ENCODE measurements at regions not wholly inside any gene's neighbourhood (a gene's known extent, or its start where the extent isn't known, plus 50 kb on each side); places are given as distances from the start of the nearest gene placed in this dataset.
A peak's percentile ranks its signal among the peaks of the same experiment; 100 is the strongest.

- intact Hi-C loops (cut with DNase I) = loop anchor here (5.0 to 10.0 kb wide), 3 partner anchors 145 to 978 kb away; no protein-coding TSS in a partner anchor
- no peak overlapping the region for H3K27ac ChIP-seq (replicated peaks in 1 of 4)
- 97% methylated on average over 5 of the region's 5 CpGs for WGBS
Measured at GRCh38 chr2:234139755-234140154, 89.3 kb downstream of the SPP2 start.

DNA sequence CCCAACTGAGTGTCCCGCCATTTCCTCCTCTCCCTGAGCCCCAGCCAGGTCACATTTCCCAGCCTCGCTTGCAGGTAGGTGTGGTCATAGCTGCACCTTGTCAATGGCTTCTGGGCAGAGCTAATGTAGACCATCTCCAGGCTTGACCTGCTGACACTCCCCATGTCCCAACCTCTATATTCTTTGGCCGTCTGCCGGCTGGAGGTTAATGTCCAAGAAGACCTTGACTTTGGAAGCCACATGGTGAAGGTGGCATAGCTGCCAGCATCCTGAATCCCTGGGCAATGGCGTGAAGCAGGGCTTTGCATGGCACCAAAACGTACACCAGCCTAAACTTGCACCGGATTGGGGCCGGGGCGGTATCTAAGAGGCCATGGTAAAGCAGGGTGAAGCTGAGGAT, 88.3 kb downstream of the SPP2 start:
- Histone ChIP-seq H3K4me3 (no peak overlapping the region), H3K36me3 (no peaks in the 10 kb centered on the region), H3K9me3 (peaks cover 0 to 6% (median 0%) of the 10 kb centered on the region in 4 donors), H3K27me3 (peaks cover 0 to 20% (median 0%) of the 10 kb centered on the region in 4 donors), H3K4me1 (no peaks in the 10 kb centered on the region), H3K27ac (replicated peaks in 1 of 4) (no peak overlapping the region)
- TF ChIP-seq, protein P1, sequence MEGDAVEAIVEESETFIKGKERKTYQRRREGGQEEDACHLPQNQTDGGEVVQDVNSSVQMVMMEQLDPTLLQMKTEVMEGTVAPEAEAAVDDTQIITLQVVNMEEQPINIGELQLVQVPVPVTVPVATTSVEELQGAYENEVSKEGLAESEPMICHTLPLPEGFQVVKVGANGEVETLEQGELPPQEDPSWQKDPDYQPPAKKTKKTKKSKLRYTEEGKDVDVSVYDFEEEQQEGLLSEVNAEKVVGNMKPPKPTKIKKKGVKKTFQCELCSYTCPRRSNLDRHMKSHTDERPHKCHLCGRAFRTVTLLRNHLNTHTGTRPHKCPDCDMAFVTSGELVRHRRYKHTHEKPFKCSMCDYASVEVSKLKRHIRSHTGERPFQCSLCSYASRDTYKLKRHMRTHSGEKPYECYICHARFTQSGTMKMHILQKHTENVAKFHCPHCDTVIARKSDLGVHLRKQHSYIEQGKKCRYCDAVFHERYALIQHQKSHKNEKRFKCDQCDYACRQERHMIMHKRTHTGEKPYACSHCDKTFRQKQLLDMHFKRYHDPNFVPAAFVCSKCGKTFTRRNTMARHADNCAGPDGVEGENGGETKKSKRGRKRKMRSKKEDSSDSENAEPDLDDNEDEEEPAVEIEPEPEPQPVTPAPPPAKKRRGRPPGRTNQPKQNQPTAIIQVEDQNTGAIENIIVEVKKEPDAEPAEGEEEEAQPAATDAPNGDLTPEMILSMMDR (IDR thresholded peaks at IDR 0.05) = no peak
- no peak for TF ChIP-seq POLR2A (IDR thresholded peaks at IDR 0.05; ENCODE audit: low read depth)
- no peak for TF ChIP-seq EP300 (IDR thresholded peaks at IDR 0.05)
- no peak for TF ChIP-seq POLR2AphosphoS5 (IDR thresholded peaks at IDR 0.05)
- intact Hi-C loops (cut with DNase I) = loop anchor here (5.0 to 10.0 kb wide), 3 partner anchors 146 to 978 kb away; no protein-coding TSS in a partner anchor
- DNase-seq (ENCODE audit: extremely low spot score) = no peak
- WGBS = 92% methylated on average over 4 of the region's 9 CpGs

More at GRCh38 chr2:234139755-234140154, 89.3 kb downstream of the SPP2 start:
- no peak for DNase-seq (ENCODE audit: extremely low spot score)
- peaks cover 0 to 11% (median 0%) of the 10 kb centered on the region in 4 donors for H3K27me3 ChIP-seq
- TF ChIP-seq POLR2AphosphoS5 (IDR thresholded peaks at IDR 0.05) (no peak), POLR2A (IDR thresholded peaks at IDR 0.05; ENCODE audit: low read depth) (no peak), EP300 (IDR thresholded peaks at IDR 0.05) (no peak)
- TF ChIP-seq, protein P1 (IDR thresholded peaks at IDR 0.05) = no peak
- no peaks in the 10 kb centered on the region for H3K4me1 ChIP-seq
- H3K4me3 ChIP-seq = no peak overlapping the region
- H3K9me3 ChIP-seq = peaks cover 0 to 6% (median 0%) of the 10 kb centered on the region in 4 donors
- no peaks in the 10 kb centered on the region for H3K36me3 ChIP-seq

GRCh38 chr2:234137400-234138014, 87.0 kb downstream of the SPP2 start:
- DNase-seq (ENCODE audit: extremely low spot score) = no peak
- H3K4me3 ChIP-seq = no peak overlapping the region
- H3K9me3 ChIP-seq = peaks cover 0 to 6% (median 0%) of the 10 kb centered on the region in 4 donors
- H3K27ac ChIP-seq (replicated peaks in 1 of 4) = no peak overlapping the region
- H3K27me3 ChIP-seq = peaks cover 0 to 20% (median 0%) of the 10 kb centered on the region in 4 donors
- intact Hi-C loops (cut with DNase I) = loop anchor here (5.0 to 10.0 kb wide), 3 partner anchors 147 to 980 kb away; no protein-coding TSS in a partner anchor
- H3K36me3 ChIP-seq = no peaks in the 10 kb centered on the region
- WGBS = 86% methylated on average over 5 of the region's 6 CpGs
- H3K4me1 ChIP-seq = no peaks in the 10 kb centered on the region
- TF ChIP-seq POLR2A (IDR thresholded peaks at IDR 0.05; ENCODE audit: low read depth) (no peak), POLR2AphosphoS5 (IDR thresholded peaks at IDR 0.05) (no peak)

- H3K27me3 ChIP-seq = peaks cover 0 to 20% (median 0%) of the 10 kb centered on the region in 4 donors
- H3K4me1 ChIP-seq = no peaks in the 10 kb centered on the region
- no peaks in the 10 kb centered on the region for H3K36me3 ChIP-seq
- TF ChIP-seq, protein P1 (IDR thresholded peaks at IDR 0.05) = no peak
- no peak for TF ChIP-seq EP300 (IDR thresholded peaks at IDR 0.05)
- no peak for TF ChIP-seq POLR2A (IDR thresholded peaks at IDR 0.05; ENCODE audit: low read depth)
- TF ChIP-seq POLR2AphosphoS5 (IDR thresholded peaks at IDR 0.05) = no peak
- DNase-seq (ENCODE audit: extremely low spot score) = no peak
- intact Hi-C loops (cut with DNase I) = loop anchor here (5.0 to 10.0 kb wide), 3 partner anchors 148 to 981 kb away; no protein-coding TSS in a partner anchor
- H3K9me3 ChIP-seq = peaks cover 0 to 6% (median 0%) of the 10 kb centered on the region in 4 donors
- H3K4me3 ChIP-seq = no peak overlapping the region
- H3K27ac ChIP-seq (replicated peaks in 1 of 4) = no peak overlapping the region
Measured at GRCh38 chr2:234136461-234136860, 86.0 kb downstream of the SPP2 start.

DNA sequence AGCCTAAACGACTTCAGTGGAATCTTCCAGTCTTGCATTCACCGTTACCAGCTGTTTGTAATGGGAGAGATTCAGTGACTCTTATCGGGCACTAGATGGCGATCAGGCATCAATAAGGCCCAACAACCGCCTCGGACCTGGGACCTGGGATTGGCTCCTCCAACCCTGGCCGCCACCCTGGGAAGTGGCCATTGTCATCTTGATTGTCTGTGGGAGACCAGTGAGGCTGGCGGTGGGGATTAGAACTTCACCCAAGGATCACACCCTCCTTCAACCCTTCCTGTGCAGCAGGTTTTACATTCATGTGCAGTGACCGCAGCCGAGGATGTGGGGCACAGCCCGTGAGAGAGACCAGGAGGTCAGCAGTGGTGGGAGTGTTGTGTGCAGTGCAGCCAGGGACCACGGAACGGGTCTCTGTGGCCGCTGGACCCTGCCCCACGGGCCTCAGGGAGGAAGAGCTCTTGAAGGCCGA, 85.3 kb downstream of the SPP2 start:
- intact Hi-C loops (cut with DNase I) = loop anchor here (2.0 to 10.0 kb wide), 4 partner anchors 149 to 982 kb away; no protein-coding TSS in a partner anchor
- TF ChIP-seq POLR2A (IDR thresholded peaks at IDR 0.05; ENCODE audit: low read depth) = no peak
- no peak for TF ChIP-seq EP300 (IDR thresholded peaks at IDR 0.05)
- TF ChIP-seq, protein P1 (IDR thresholded peaks at IDR 0.05) = peak; percentile 34 to 63 (median 61)
- no peak overlapping the region for H3K27ac ChIP-seq (replicated peaks in 1 of 4)

More for the DNA sequence above, 85.3 kb downstream of the SPP2 start:
- 36% methylated on average over 15 of the region's 16 CpGs for WGBS
- Histone ChIP-seq H3K36me3 (no peaks in the 10 kb centered on the region), H3K4me1 (no peaks in the 10 kb centered on the region), H3K27me3 (peaks cover 0 to 20% (median 0%) of the 10 kb centered on the region in 4 donors), H3K4me3 (no peak overlapping the region), H3K9me3 (peaks cover 0 to 6% (median 0%) of the 10 kb centered on the region in 4 donors)
- no peak for DNase-seq (ENCODE audit: extremely low spot score)

Data from esophagus muscularis mucosa (tissue), 4 donors.